ENCODE measurements at regions not wholly inside any gene's neighbourhood (a gene's known extent, or its start where the extent isn't known, plus 50 kb on each side); places are given as distances from the start of the nearest gene placed in this dataset.

DNA sequence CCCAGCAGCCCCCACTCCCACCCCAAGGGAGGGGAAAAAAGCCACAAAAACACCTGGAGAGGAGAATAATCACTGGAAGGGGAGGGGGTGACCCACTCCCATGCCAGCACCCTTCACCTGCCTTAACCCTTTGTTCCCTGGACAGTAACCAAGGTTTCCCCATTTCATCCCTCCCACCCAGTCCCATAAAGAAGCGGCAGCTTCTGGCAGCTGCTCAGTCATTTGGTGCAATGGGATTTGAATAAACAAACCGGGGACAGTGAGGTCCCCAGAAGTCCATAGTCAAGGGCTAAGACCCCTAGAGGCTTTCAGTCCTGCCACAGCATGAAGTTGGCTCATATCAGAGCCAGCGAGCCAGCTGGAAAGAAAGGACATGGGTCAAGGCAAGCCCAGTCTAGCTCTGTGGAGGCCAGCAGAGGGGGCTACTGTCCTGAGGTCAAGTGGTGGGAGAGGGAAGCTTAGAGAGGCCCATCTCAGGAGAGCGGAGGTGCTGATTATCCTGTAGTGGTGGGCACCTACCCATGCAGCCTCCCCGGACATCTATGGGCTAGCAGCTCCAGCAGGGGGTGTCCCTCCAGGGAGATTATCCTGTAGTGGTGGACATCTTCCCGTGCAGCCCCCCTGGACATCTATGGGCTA is 58.9 kb upstream of the LBX1 start:
- TF ChIP-seq, protein P1, sequence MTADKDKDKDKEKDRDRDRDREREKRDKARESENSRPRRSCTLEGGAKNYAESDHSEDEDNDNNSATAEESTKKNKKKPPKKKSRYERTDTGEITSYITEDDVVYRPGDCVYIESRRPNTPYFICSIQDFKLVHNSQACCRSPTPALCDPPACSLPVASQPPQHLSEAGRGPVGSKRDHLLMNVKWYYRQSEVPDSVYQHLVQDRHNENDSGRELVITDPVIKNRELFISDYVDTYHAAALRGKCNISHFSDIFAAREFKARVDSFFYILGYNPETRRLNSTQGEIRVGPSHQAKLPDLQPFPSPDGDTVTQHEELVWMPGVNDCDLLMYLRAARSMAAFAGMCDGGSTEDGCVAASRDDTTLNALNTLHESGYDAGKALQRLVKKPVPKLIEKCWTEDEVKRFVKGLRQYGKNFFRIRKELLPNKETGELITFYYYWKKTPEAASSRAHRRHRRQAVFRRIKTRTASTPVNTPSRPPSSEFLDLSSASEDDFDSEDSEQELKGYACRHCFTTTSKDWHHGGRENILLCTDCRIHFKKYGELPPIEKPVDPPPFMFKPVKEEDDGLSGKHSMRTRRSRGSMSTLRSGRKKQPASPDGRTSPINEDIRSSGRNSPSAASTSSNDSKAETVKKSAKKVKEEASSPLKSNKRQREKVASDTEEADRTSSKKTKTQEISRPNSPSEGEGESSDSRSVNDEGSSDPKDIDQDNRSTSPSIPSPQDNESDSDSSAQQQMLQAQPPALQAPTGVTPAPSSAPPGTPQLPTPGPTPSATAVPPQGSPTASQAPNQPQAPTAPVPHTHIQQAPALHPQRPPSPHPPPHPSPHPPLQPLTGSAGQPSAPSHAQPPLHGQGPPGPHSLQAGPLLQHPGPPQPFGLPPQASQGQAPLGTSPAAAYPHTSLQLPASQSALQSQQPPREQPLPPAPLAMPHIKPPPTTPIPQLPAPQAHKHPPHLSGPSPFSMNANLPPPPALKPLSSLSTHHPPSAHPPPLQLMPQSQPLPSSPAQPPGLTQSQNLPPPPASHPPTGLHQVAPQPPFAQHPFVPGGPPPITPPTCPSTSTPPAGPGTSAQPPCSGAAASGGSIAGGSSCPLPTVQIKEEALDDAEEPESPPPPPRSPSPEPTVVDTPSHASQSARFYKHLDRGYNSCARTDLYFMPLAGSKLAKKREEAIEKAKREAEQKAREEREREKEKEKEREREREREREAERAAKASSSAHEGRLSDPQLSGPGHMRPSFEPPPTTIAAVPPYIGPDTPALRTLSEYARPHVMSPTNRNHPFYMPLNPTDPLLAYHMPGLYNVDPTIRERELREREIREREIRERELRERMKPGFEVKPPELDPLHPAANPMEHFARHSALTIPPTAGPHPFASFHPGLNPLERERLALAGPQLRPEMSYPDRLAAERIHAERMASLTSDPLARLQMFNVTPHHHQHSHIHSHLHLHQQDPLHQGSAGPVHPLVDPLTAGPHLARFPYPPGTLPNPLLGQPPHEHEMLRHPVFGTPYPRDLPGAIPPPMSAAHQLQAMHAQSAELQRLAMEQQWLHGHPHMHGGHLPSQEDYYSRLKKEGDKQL (CRISPR knock-in tag; IDR thresholded peaks at IDR 0.05; ENCODE audit: low read depth), result no peak
- TF ChIP-seq, protein P2, sequence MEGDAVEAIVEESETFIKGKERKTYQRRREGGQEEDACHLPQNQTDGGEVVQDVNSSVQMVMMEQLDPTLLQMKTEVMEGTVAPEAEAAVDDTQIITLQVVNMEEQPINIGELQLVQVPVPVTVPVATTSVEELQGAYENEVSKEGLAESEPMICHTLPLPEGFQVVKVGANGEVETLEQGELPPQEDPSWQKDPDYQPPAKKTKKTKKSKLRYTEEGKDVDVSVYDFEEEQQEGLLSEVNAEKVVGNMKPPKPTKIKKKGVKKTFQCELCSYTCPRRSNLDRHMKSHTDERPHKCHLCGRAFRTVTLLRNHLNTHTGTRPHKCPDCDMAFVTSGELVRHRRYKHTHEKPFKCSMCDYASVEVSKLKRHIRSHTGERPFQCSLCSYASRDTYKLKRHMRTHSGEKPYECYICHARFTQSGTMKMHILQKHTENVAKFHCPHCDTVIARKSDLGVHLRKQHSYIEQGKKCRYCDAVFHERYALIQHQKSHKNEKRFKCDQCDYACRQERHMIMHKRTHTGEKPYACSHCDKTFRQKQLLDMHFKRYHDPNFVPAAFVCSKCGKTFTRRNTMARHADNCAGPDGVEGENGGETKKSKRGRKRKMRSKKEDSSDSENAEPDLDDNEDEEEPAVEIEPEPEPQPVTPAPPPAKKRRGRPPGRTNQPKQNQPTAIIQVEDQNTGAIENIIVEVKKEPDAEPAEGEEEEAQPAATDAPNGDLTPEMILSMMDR (CRISPR knock-in tag; IDR thresholded peaks at IDR 0.05), result peak; percentile 81
- TF ChIP-seq ZNF224 (CRISPR knock-in tag; IDR thresholded peaks at IDR 0.05), result no peak
- no peak for TF ChIP-seq POLR2A (IDR thresholded peaks at IDR 0.05; ENCODE audit: insufficient read depth in 1 of 2, low read depth in 2 of 2, low read length in 2 of 2)
- TF ChIP-seq, protein P3, sequence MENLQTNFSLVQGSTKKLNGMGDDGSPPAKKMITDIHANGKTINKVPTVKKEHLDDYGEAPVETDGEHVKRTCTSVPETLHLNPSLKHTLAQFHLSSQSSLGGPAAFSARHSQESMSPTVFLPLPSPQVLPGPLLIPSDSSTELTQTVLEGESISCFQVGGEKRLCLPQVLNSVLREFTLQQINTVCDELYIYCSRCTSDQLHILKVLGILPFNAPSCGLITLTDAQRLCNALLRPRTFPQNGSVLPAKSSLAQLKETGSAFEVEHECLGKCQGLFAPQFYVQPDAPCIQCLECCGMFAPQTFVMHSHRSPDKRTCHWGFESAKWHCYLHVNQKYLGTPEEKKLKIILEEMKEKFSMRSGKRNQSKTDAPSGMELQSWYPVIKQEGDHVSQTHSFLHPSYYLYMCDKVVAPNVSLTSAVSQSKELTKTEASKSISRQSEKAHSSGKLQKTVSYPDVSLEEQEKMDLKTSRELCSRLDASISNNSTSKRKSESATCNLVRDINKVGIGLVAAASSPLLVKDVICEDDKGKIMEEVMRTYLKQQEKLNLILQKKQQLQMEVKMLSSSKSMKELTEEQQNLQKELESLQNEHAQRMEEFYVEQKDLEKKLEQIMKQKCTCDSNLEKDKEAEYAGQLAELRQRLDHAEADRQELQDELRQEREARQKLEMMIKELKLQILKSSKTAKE (CRISPR knock-in tag; IDR thresholded peaks at IDR 0.05; ENCODE audit: borderline replicate concordance), result no peak

Measured in HepG2 (cell line).